GM19238 (cell line): ENCODE measurements at regions not wholly inside any gene's neighbourhood (a gene's known extent, or its start where the extent isn't known, plus 50 kb on each side); places are given as distances from the start of the nearest gene placed in this dataset.

Experiments
- DNase-seq: peaks from one replicate; pipeline ENCODE4 v3.0.0; 2011; ENCODE audit warnings: low spot score; ENCODE audit not compliant: insufficient read length

- DNase-seq: no peak
These were observed 157.0 kb downstream of the FAM114A2 start for GRCh38 chr5:153881687-153882086.

GRCh38 chr5:153880106-153880505 is 158.6 kb downstream of the FAM114A2 start:
- no peak for DNase-seq

GRCh38 chr5:153879596-153879995 is 159.1 kb downstream of the FAM114A2 start:
- DNase-seq: no peak

GRCh38 chr5:153866176-153866575 is 172.5 kb downstream of the FAM114A2 start:
- DNase-seq: no peak

- no peak for DNase-seq
These were observed 173.7 kb downstream of the FAM114A2 start for GRCh38 chr5:153865016-153865415.

GRCh38 chr5:153863951-153864350 is 174.8 kb downstream of the FAM114A2 start:
- no peak for DNase-seq
